HepG2 (cell line): ENCODE measurements at regions not wholly inside any gene's neighbourhood (a gene's known extent, or its start where the extent isn't known, plus 50 kb on each side); places are given as distances from the start of the nearest gene placed in this dataset.

Source experiments
- ARID3A ChIP-seq: IDR thresholded peaks from 2 replicates; pipeline ENCODE4 v1.6.1; 2012; ENCODE audit warnings: low read depth, low read length, improper control_type of control experiment
- ATF7 ChIP-seq, 2 experiments: fragments of 450-650 bp in 1 of 2; sonication (generic) in 1 of 2; formaldehyde crosslinking in 1 of 2; IDR thresholded peaks; 2 replicates each; pipeline versions ENCODE4 v1.4.0 to v1.6.1; 2016 to 2020; ENCODE audit warnings: antibody characterized with exemption in 1 of 2, mild to moderate bottlenecking in 1 of 2, missing genetic modification reagents in 1 of 2
- CREBL2 ChIP-seq: sonication (generic); formaldehyde crosslinking; IDR thresholded peaks from 2 replicates; pipeline ENCODE4 v1.8.1; 2023; ENCODE audit warnings: missing genetic modification reagents, mild to moderate bottlenecking, borderline replicate concordance
- GLI4 ChIP-seq: sonication (generic); formaldehyde crosslinking; IDR thresholded peaks from 2 replicates; pipeline ENCODE4 v1.5.1; 2020; ENCODE audit warnings: missing genetic modification reagents, mild to moderate bottlenecking, moderate library complexity, borderline replicate concordance
- HMGXB3 ChIP-seq: sonication (generic); formaldehyde crosslinking; IDR thresholded peaks from 2 replicates; pipeline ENCODE4 v1.4.0; 2020; ENCODE audit warnings: missing genetic modification reagents, borderline replicate concordance
- NFAT5 ChIP-seq: sonication (generic); formaldehyde crosslinking; IDR thresholded peaks from 2 replicates; pipeline ENCODE4 v1.4.0; 2020; ENCODE audit warnings: missing genetic modification reagents
- NONO ChIP-seq, 2 experiments: fragments of 450-650 bp in 1 of 2; sonication (generic) in 1 of 2; formaldehyde crosslinking in 1 of 2; IDR thresholded peaks in 1 of 2; conservative IDR thresholded peaks in 1 of 2; 2 replicates each; pipeline versions ENCODE4 v1.6.1 to v1.8.0; 2017 to 2022; ENCODE audit warnings: mild to moderate bottlenecking in 1 of 2, missing genetic modification reagents in 1 of 2, moderate library complexity in 1 of 2
- RNF2 ChIP-seq: fragments of 450-650 bp; conservative IDR thresholded peaks from 2 replicates; pipeline ENCODE4 v1.6.1; 2016; ENCODE audit warnings: low read depth
- ZFP36L2 ChIP-seq: sonication (generic); formaldehyde crosslinking; IDR thresholded peaks from 2 replicates; pipeline ENCODE4 v1.4.0; 2020; ENCODE audit warnings: missing genetic modification reagents
- ZNF205 ChIP-seq: IDR thresholded peaks from 2 replicates; pipeline ENCODE4 v1.6.1; 2018; ENCODE audit warnings: missing biosample characterization, missing genetic modification reagents
- ZNF207 ChIP-seq: fragments of 450-650 bp; IDR thresholded peaks from 2 replicates; pipeline ENCODE4 v1.6.1; 2016; ENCODE audit warnings: antibody characterized with exemption, borderline replicate concordance
- ZNF326 ChIP-seq: sonication (generic); formaldehyde crosslinking; IDR thresholded peaks from 2 replicates; pipeline ENCODE4 v1.4.0; 2020; ENCODE audit warnings: missing genetic modification reagents, borderline replicate concordance
- ZNF333 ChIP-seq: sonication (generic); formaldehyde crosslinking; IDR thresholded peaks from 2 replicates; pipeline ENCODE4 v1.4.0; 2020; ENCODE audit warnings: mild to moderate bottlenecking, missing genetic modification reagents, borderline replicate concordance
- ZNF354B ChIP-seq: sonication (generic); formaldehyde crosslinking; IDR thresholded peaks from 2 replicates; pipeline ENCODE4 v1.8.0; 2022; ENCODE audit warnings: mild to moderate bottlenecking, missing genetic modification reagents
- ZNF432 ChIP-seq: sonication (generic); formaldehyde crosslinking; IDR thresholded peaks from 2 replicates; pipeline ENCODE4 v1.5.0; 2020; ENCODE audit warnings: missing genetic modification reagents, mild to moderate bottlenecking, borderline replicate concordance
- ZNF746 ChIP-seq: sonication (generic); formaldehyde crosslinking; IDR thresholded peaks from 2 replicates; pipeline ENCODE4 v1.8.0; 2022; ENCODE audit warnings: mild to moderate bottlenecking, missing genetic modification reagents

- TF ChIP-seq HMGXB3 (no peak), ZFP36L2 (CRISPR knock-in tag) (no peak), ZNF354B (CRISPR knock-in tag) (peak; percentile 75; the same call in 1 of the 2 replicates), ZNF746 (no peak; the same call in 1 of the 2 replicates), ZNF207 (no peak), NFAT5 (CRISPR knock-in tag) (no peak; the same call in 1 of the 2 replicates), GLI4 (no peak), ZNF432 (no peak), ARID3A (peak; percentile 53), RNF2 (no peak), NONO (IDR thresholded peaks at IDR 0.05) (no peak), NONO (CRISPR knock-in tag; conservative IDR thresholded peaks at IDR 0.05) (no peak), ZNF326 (CRISPR knock-in tag) (no peak), CREBL2 (CRISPR knock-in tag) (no peak), ZNF333 (CRISPR knock-in tag) (0 out of 2 replicates have a peak, but pooled peaks have one; percentile 39), ZNF205 (CRISPR knock-in tag) (no peak), ATF7 (IDR thresholded peaks at IDR 0.05) (no peak), ATF7 (CRISPR knock-in tag; IDR thresholded peaks at IDR 0.05) (no peak; the same call in 1 of the 2 replicates)
Measured at GRCh38 chr2:111617299-111618225, 266.4 kb downstream of the ANAPC1 start (continued).
